ENCODE measurements at regions not wholly inside any gene's neighbourhood (a gene's known extent, or its start where the extent isn't known, plus 50 kb on each side); places are given as distances from the start of the nearest gene placed in this dataset.

DNA sequence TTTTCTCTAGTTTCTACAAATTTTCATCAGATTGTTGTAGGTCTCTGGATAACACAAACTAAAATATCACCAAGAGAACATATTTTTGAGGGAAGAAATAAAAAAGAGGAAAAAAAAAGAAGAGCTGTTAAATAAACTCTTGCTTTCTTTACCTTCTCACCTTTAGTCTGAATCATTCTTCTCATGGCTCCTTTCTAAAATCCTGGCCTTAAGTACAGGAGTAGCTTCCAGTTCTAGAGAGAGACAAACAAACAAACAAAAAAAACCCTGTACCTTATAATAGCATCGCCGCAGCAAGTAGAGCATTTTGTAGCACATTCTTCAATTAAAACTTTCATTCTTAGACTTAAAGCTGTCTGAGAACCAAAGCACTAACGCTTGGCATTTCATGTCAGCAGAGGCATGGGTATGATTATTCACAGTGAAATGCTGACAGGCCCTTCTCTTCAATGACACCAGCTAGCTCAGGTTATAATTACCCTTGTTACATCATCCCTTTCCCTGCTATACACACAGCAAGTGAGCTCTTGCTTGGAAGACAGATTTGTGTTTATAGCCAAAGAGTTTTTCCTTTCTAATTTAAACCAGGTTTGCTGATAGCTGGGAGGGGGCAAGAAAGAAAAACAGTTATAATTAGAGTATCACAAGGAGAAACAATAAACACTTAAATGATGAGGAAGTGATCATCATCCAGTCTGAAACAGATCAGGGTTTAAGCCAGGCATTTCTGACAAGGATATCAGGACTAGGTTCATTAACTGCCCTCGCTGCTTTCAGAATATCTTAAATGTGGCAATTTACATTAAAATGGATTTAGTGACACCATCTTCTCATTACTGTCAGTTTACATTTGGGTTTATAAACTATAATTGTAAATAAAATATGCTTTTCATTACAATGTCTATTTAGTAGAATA is 510.9 kb upstream of the ZNF608 start:
- no peak overlapping the region for H2AFZ ChIP-seq (replicated peaks)
- H3K27ac Mint-ChIP-seq: peak overlapping the region; percentile 34

DNA sequence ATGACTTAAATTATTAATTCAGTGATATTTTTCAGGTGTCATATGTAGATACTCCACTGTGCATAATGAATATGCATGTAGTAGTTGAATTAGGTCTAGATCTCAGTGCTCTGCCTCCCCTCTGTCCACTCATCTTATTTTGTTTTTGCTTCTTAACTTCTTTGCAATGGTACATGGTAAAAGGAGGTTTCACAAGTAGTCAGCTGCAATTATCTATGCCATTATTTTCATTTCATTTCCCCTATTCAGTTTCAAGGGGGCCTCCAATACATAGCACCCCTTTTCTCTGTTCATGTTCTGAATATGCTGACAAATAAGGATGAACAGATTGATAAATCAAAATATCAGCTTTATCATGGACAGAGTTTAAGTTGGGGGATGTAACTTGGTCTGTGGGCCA is 511.6 kb upstream of the ZNF608 start:
- Histone ChIP-seq H3K4me2 (no peak overlapping the region), H3K4me1 (peaks cover 7% of the 10 kb centered on the region)

More for the DNA sequence above, 510.9 kb upstream of the ZNF608 start:
- H3K4me3 ChIP-seq: no peak overlapping the region
- peaks cover 7% of the 10 kb centered on the region for H3K4me1 ChIP-seq
- TF ChIP-seq EZH2 (IDR thresholded peaks at IDR 0.05): no peak
- TF ChIP-seq EZH2phosphoT487 (IDR thresholded peaks at IDR 0.05): no peak
- TF ChIP-seq, protein P1, sequence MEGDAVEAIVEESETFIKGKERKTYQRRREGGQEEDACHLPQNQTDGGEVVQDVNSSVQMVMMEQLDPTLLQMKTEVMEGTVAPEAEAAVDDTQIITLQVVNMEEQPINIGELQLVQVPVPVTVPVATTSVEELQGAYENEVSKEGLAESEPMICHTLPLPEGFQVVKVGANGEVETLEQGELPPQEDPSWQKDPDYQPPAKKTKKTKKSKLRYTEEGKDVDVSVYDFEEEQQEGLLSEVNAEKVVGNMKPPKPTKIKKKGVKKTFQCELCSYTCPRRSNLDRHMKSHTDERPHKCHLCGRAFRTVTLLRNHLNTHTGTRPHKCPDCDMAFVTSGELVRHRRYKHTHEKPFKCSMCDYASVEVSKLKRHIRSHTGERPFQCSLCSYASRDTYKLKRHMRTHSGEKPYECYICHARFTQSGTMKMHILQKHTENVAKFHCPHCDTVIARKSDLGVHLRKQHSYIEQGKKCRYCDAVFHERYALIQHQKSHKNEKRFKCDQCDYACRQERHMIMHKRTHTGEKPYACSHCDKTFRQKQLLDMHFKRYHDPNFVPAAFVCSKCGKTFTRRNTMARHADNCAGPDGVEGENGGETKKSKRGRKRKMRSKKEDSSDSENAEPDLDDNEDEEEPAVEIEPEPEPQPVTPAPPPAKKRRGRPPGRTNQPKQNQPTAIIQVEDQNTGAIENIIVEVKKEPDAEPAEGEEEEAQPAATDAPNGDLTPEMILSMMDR (IDR thresholded peaks at IDR 0.05): no peak
- H3K27ac ChIP-seq: no peak overlapping the region
- H3F3A ChIP-seq (ENCODE audit: low read depth): no peaks in the 10 kb centered on the region
- peaks cover 14% of the 10 kb centered on the region for H3K36me3 Mint-ChIP-seq
- H3K4me3 Mint-ChIP-seq: no peak overlapping the region
- peaks cover 48% of the 10 kb centered on the region for H3K9me3 Mint-ChIP-seq
- no peaks in the 10 kb centered on the region for H3K27me3 ChIP-seq
- H3K4me1 Mint-ChIP-seq: peaks cover 22% of the 10 kb centered on the region
- H3K27me3 Mint-ChIP-seq (ENCODE audit: insufficient read depth, low read depth): peaks cover 9% of the 10 kb centered on the region
- peaks cover 17% of the 10 kb centered on the region for H3K9me3 ChIP-seq (ENCODE audit: low read depth)
- H4K20me1 ChIP-seq (ENCODE audit: low read depth): no peaks in the 10 kb centered on the region
- H3K9ac ChIP-seq: no peak overlapping the region
- no peaks in the 10 kb centered on the region for H3K79me2 ChIP-seq (ENCODE audit: low read depth)
- no peaks in the 10 kb centered on the region for H3K36me3 ChIP-seq
- no peak for DNase-seq (ENCODE audit: low spot score)
- no peak overlapping the region for H3K4me2 ChIP-seq

DNA sequence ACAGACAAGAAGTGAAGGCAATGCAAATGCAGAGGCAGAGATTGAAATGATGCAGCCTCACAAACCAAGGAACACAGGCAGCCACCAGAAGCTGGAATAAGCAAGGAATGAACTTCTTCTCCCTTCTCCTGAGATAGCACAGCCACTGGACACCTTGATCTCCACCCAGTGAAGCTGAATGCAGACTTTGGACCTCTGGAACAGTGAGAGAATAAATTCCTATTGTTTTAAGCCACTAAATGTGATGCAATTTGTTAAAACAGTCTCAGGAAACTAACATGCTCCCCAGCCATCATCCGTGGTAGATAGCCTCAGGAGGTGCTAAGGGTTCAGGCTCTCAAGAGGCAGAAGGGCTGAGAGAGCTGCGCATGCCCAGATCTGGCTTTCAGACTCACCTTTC is 512.2 kb upstream of the ZNF608 start:
- TF ChIP-seq, protein P1 (IDR thresholded peaks at IDR 0.05): no peak
- TF ChIP-seq EZH2 (IDR thresholded peaks at IDR 0.05) (no peak), EZH2phosphoT487 (IDR thresholded peaks at IDR 0.05) (no peak)
- H3K9me3 Mint-ChIP-seq: peaks cover 38% of the 10 kb centered on the region
- Histone ChIP-seq H3K9ac (no peak overlapping the region), H4K20me1 (ENCODE audit: low read depth) (no peaks in the 10 kb centered on the region), H3K9me3 (ENCODE audit: low read depth) (peaks cover 11% of the 10 kb centered on the region), H3K4me3 (no peak overlapping the region), H2AFZ (replicated peaks) (peak overlapping the region; percentile 60), H3K27me3 (no peaks in the 10 kb centered on the region), H3K36me3 (no peaks in the 10 kb centered on the region), H3K4me2 (no peak overlapping the region), H3K79me2 (ENCODE audit: low read depth) (no peaks in the 10 kb centered on the region), H3K27ac (no peak overlapping the region), H3K4me1 (peaks cover 7% of the 10 kb centered on the region), H3F3A (ENCODE audit: low read depth) (no peaks in the 10 kb centered on the region)
- H3K27ac Mint-ChIP-seq: no peak overlapping the region
- peaks cover 14% of the 10 kb centered on the region for H3K36me3 Mint-ChIP-seq
- H3K4me1 Mint-ChIP-seq: peaks cover 22% of the 10 kb centered on the region
- no peak overlapping the region for H3K4me3 Mint-ChIP-seq
- peaks cover 7% of the 10 kb centered on the region for H3K27me3 Mint-ChIP-seq (ENCODE audit: insufficient read depth, low read depth)
- no peak for DNase-seq (ENCODE audit: low spot score)

More for the DNA sequence above, 511.6 kb upstream of the ZNF608 start:
- Mint-ChIP-seq H3K27me3 (ENCODE audit: insufficient read depth, low read depth) (peaks cover 9% of the 10 kb centered on the region), H3K4me1 (peaks cover 22% of the 10 kb centered on the region), H3K36me3 (peaks cover 14% of the 10 kb centered on the region), H3K9me3 (peaks cover 42% of the 10 kb centered on the region), H3K4me3 (no peak overlapping the region), H3K27ac (no peak overlapping the region)
- no peak overlapping the region for H3K9ac ChIP-seq
- H4K20me1 ChIP-seq (ENCODE audit: low read depth): no peaks in the 10 kb centered on the region
- no peaks in the 10 kb centered on the region for H3K36me3 ChIP-seq
- no peaks in the 10 kb centered on the region for H3K79me2 ChIP-seq (ENCODE audit: low read depth)
- no peak overlapping the region for H3K27ac ChIP-seq
- H3K9me3 ChIP-seq (ENCODE audit: low read depth): peaks cover 17% of the 10 kb centered on the region
- H2AFZ ChIP-seq (replicated peaks): no peak overlapping the region
- no peaks in the 10 kb centered on the region for H3F3A ChIP-seq (ENCODE audit: low read depth)
- no peak for TF ChIP-seq EZH2phosphoT487 (IDR thresholded peaks at IDR 0.05)
- TF ChIP-seq, protein P1 (IDR thresholded peaks at IDR 0.05): no peak
- TF ChIP-seq EZH2 (IDR thresholded peaks at IDR 0.05): no peak
- DNase-seq (ENCODE audit: low spot score): no peak
- no peak overlapping the region for H3K4me3 ChIP-seq
- H3K27me3 ChIP-seq: no peaks in the 10 kb centered on the region
